Tibial nerve (tissue), 4 donors: ENCODE measurements at regions not wholly inside any gene's neighbourhood (a gene's known extent, or its start where the extent isn't known, plus 50 kb on each side); places are given as distances from the start of the nearest gene placed in this dataset.

Source experiments
- DNase-seq, 2 donors: peaks; one replicate each; pipeline ENCODE4 v3.0.0-alpha.2; 2019; ENCODE audit warnings: low spot score in 2 of 2
- H3K27ac ChIP-seq, 4 donors: fragments of 200-600 bp; sonication (generic) in 3 of 4; one replicate each; pipeline ENCODE4 v1.5.1; 2017 to 2019; ENCODE audit warnings: mild to moderate bottlenecking in 1 of 4
- H3K27me3 ChIP-seq, 2 donors: fragments of 200-600 bp; sonication (generic) in 1 of 2; one replicate each; pipeline versions ENCODE4 v1.5.1 to v1.6.0; 2017 to 2019
- H3K36me3 ChIP-seq, 3 donors: fragments of 200-600 bp; sonication (generic); one replicate each; pipeline ENCODE4 v1.5.1; 2018 to 2019
- H3K4me1 ChIP-seq, 4 donors: fragments of 200-600 bp; sonication (generic) in 3 of 4; one replicate each; pipeline ENCODE4 v1.5.1; 2017 to 2019
- H3K4me3 ChIP-seq, 4 donors: fragments of 200-600 bp; sonication (generic) in 3 of 4; one replicate each; pipeline ENCODE4 v1.5.1; 2017 to 2019; ENCODE audit warnings: mild to moderate bottlenecking in 1 of 4, moderate library complexity in 1 of 4
- H3K9me3 ChIP-seq, 4 donors: fragments of 200-600 bp; sonication (generic) in 3 of 4; one replicate each; pipeline ENCODE4 v1.5.1; 2017 to 2019
- EP300 ChIP-seq, 2 donors: sonication (generic); formaldehyde crosslinking; IDR thresholded peaks; one replicate each; pipeline ENCODE4 v1.6.1; 2017; ENCODE audit warnings: antibody characterized with exemption in 2 of 2, mild to moderate bottlenecking in 1 of 2
- POLR2A ChIP-seq, 2 donors: fragments of 450-650 bp; IDR thresholded peaks; one replicate each; pipeline ENCODE4 v1.6.1; 2017; ENCODE audit warnings: antibody characterized with exemption in 2 of 2, mild to moderate bottlenecking in 2 of 2, moderate library complexity in 2 of 2
- WGBS, 2 donors: methylation state at CpG; one replicate each; pipeline ENCODE4 v1.1.5; 2018; 5-methylcytosine and 5-hydroxymethylcytosine counted together
- TF ChIP-seq, protein P1 (sequence below), 5 experiments: fragments of 200-600 bp in 3 of 5; fragments of 450-650 bp in 2 of 5; sonication (generic) in 3 of 5; IDR thresholded peaks; one replicate each; pipeline ENCODE4 v1.5.1; 2016 to 2019; ENCODE audit warnings: antibody characterized with exemption in 5 of 5, mild to moderate bottlenecking in 3 of 5, moderate library complexity in 2 of 5

DNA sequence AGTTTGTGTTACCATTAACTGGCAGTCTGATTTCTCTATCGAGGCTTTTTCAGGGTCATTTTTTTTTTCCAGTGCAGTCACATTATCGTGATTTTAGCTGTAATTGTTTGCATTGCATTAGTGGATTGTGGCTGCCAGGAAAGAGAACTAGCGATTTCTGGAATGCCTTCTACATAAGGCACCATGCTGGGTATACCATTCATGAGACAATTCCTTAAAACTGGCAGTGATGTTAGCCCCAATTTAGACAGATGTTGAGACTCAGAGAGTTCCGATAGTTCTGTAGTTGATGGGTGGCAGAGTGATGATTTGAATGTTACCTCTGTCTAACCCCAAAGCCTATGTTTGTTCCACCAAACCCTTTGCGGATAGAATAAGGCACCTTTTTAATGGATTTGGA is 175.4 kb upstream of the TENM3 start:
- peaks cover 0 to under 1% (median 0%) of the 10 kb centered on the region in 4 donors for H3K9me3 ChIP-seq
- peaks cover 0 to 4% (median 0%) of the 10 kb centered on the region in 4 donors for H3K4me1 ChIP-seq
- WGBS, 2 donors, result 73 to 74% methylated on average over 5 of the region's 5 CpGs
- TF ChIP-seq, protein P1, sequence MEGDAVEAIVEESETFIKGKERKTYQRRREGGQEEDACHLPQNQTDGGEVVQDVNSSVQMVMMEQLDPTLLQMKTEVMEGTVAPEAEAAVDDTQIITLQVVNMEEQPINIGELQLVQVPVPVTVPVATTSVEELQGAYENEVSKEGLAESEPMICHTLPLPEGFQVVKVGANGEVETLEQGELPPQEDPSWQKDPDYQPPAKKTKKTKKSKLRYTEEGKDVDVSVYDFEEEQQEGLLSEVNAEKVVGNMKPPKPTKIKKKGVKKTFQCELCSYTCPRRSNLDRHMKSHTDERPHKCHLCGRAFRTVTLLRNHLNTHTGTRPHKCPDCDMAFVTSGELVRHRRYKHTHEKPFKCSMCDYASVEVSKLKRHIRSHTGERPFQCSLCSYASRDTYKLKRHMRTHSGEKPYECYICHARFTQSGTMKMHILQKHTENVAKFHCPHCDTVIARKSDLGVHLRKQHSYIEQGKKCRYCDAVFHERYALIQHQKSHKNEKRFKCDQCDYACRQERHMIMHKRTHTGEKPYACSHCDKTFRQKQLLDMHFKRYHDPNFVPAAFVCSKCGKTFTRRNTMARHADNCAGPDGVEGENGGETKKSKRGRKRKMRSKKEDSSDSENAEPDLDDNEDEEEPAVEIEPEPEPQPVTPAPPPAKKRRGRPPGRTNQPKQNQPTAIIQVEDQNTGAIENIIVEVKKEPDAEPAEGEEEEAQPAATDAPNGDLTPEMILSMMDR (IDR thresholded peaks at IDR 0.05), result no peak
- no peak for TF ChIP-seq EP300 (IDR thresholded peaks at IDR 0.05)
- no peak for TF ChIP-seq POLR2A (IDR thresholded peaks at IDR 0.05)
- no peak overlapping the region for H3K4me3 ChIP-seq
- no peak for DNase-seq
- H3K27me3 ChIP-seq, result no peaks in the 10 kb centered on the region
- H3K27ac ChIP-seq, result no peak overlapping the region
- H3K36me3 ChIP-seq, result no peaks in the 10 kb centered on the region

DNA sequence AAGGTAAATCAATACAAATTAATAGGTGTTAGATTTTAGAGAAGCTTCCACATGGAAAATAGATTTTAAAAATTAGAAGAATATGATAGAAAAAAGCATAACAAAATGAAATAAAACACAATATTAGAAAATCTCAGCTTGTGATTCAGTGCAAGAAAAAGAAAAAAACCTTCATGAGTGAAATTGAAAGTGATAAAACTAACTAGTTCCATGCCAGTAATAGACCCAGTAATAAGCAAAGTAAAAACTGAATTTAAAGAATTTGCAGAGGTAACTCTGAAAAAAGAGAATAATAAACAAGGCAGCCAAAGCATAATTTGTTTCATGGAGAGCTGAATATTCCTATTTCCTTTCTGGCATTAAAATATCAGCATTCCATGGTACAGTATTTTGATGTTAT is 174.3 kb upstream of the TENM3 start:
- H3K4me3 ChIP-seq, result no peak overlapping the region
- DNase-seq, result no peak

DNA sequence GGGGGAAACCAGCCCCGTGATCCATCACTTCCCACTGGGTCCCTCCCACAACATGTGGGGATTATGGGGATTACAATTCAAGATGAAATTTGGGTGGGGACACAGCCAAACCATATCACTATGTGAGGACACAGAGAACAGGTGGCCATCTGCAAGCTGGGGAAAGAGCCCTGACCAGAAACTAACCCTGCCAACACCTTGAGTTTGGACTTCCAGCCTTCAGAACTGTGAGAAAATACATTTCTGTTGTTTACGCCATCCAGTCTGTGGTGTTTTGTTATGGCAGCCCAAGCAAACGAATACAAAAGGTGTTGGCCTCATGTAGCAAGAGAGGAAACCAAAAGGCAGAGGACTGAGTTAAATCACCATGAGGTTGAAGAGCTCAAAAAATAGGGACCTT is 169.9 kb upstream of the TENM3 start:
- H3K27me3 ChIP-seq, result no peaks in the 10 kb centered on the region
- no peaks in the 10 kb centered on the region for H3K4me1 ChIP-seq
- no peak overlapping the region for H3K27ac ChIP-seq
- no peak for TF ChIP-seq POLR2A (IDR thresholded peaks at IDR 0.05)
- TF ChIP-seq EP300 (IDR thresholded peaks at IDR 0.05), result no peak
- TF ChIP-seq, protein P1 (IDR thresholded peaks at IDR 0.05), result no peak
- WGBS, 2 donors, result 86 to 92% methylated on average over 3 of the region's 3 CpGs
- H3K36me3 ChIP-seq, result no peaks in the 10 kb centered on the region
- no peak overlapping the region for H3K4me3 ChIP-seq
- DNase-seq, result no peak
- H3K9me3 ChIP-seq, result peaks cover 0 to 5% (median 0%) of the 10 kb centered on the region in 4 donors

More for the DNA sequence above, 174.3 kb upstream of the TENM3 start:
- no peaks in the 10 kb centered on the region for H3K27me3 ChIP-seq
- H3K9me3 ChIP-seq, result peaks cover 0 to 5% (median 0%) of the 10 kb centered on the region in 4 donors
- no peaks in the 10 kb centered on the region for H3K36me3 ChIP-seq
- no peak overlapping the region for H3K27ac ChIP-seq
- TF ChIP-seq EP300 (IDR thresholded peaks at IDR 0.05) (no peak), POLR2A (IDR thresholded peaks at IDR 0.05) (no peak)
- TF ChIP-seq, protein P1 (IDR thresholded peaks at IDR 0.05), result no peak
- H3K4me1 ChIP-seq, result no peaks in the 10 kb centered on the region

DNA sequence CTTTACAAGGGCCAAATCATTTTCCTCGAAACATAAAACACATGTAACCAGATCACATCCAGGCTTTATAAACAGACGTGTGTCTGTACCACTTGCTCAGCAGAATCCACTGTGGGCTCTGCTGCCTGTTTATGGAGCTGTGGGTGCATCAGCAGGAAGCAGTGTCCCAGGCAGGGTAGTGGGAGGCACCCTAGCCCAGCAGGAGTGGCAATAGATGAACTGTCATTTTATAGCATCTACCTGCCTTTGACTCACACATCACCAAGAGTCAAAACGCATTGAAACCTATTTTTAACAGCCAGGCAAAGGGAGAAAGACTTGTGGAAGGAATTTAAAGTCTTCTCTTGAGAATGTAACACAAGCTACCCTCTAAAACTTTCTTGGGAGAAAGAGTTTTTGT is 169.1 kb upstream of the TENM3 start:
- no peak for DNase-seq
- no peaks in the 10 kb centered on the region for H3K36me3 ChIP-seq
- 32 to 40% methylated on average over 3 of the region's 3 CpGs for WGBS, 2 donors
- no peaks in the 10 kb centered on the region for H3K27me3 ChIP-seq
- no peak overlapping the region for H3K27ac ChIP-seq
- TF ChIP-seq, protein P1 (IDR thresholded peaks at IDR 0.05), result no peak
- TF ChIP-seq EP300 (IDR thresholded peaks at IDR 0.05) (no peak), POLR2A (IDR thresholded peaks at IDR 0.05) (no peak)
- no peak overlapping the region for H3K4me3 ChIP-seq
- H3K9me3 ChIP-seq, result peaks cover 0 to 5% (median 0%) of the 10 kb centered on the region in 4 donors
- H3K4me1 ChIP-seq, result no peaks in the 10 kb centered on the region

DNA sequence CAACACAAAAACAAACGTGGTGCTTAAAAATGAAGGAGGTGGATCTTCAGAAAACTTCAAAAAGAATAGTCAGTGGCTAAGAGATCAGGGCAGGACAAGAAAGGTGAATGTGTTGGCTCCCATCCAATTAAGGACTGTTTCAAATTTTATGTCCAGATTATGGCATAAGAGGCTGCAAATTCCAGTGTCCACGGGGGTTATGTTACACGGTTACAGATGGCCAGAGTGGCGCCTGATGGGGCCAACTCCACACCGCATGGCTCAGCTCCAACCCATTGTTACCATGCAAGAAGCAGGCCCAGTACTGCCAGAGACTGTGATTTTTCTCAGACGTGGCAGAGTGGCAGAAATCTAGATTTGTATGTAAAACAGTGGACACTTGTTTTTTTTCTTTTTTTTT is 168.4 kb upstream of the TENM3 start:
- 48 to 59% methylated on average over 6 of the region's 6 CpGs for WGBS, 2 donors
- Histone ChIP-seq H3K9me3 (peaks cover 0 to 5% (median 0%) of the 10 kb centered on the region in 4 donors), H3K27me3 (no peaks in the 10 kb centered on the region), H3K4me3 (no peak overlapping the region), H3K4me1 (no peaks in the 10 kb centered on the region), H3K27ac (no peak overlapping the region), H3K36me3 (no peaks in the 10 kb centered on the region)
- DNase-seq, result no peak
- no peak for TF ChIP-seq EP300 (IDR thresholded peaks at IDR 0.05)
- TF ChIP-seq, protein P1 (IDR thresholded peaks at IDR 0.05), result no peak
- no peak for TF ChIP-seq POLR2A (IDR thresholded peaks at IDR 0.05)
